ENCODE measurements at regions not wholly inside any gene's neighbourhood (a gene's known extent, or its start where the extent isn't known, plus 50 kb on each side); places are given as distances from the start of the nearest gene placed in this dataset.

DNA sequence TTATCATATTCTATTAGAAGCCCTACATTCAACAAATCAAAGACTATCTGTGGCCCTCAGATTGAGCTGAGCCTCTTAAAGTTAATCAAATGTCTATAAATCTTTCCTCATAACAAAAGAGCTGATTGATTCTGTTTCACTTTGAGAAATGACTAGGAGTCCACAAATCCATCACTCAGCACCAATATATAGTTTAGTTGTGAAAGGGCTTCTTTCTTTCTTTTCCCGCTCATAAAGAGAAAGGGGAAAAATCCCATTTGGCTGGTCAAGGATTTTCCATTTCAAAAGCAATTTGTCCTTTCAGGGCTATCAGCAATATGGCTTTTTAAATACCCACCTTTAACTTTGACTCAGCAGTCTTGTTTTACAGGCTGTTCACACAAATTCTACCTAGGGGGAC is 408.5 kb upstream of the PCDH20 start (continued):
- TF ChIP-seq, protein P1, sequence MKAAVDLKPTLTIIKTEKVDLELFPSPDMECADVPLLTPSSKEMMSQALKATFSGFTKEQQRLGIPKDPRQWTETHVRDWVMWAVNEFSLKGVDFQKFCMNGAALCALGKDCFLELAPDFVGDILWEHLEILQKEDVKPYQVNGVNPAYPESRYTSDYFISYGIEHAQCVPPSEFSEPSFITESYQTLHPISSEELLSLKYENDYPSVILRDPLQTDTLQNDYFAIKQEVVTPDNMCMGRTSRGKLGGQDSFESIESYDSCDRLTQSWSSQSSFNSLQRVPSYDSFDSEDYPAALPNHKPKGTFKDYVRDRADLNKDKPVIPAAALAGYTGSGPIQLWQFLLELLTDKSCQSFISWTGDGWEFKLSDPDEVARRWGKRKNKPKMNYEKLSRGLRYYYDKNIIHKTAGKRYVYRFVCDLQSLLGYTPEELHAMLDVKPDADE (IDR thresholded peaks at IDR 0.05), result no peak
- no peak for TF ChIP-seq ZNF114 (CRISPR knock-in tag; IDR thresholded peaks at IDR 0.05)
- no peak for TF ChIP-seq ZNF331 (CRISPR knock-in tag; IDR thresholded peaks at IDR 0.05; ENCODE audit: low read depth)
- no peak for TF ChIP-seq EZH2 (IDR thresholded peaks at IDR 0.05; ENCODE audit: low read depth, unreplicated experiment)
- TF ChIP-seq CREB1 (CRISPR knock-in tag; IDR thresholded peaks at IDR 0.05; ENCODE audit: low read depth), result no peak

DNA sequence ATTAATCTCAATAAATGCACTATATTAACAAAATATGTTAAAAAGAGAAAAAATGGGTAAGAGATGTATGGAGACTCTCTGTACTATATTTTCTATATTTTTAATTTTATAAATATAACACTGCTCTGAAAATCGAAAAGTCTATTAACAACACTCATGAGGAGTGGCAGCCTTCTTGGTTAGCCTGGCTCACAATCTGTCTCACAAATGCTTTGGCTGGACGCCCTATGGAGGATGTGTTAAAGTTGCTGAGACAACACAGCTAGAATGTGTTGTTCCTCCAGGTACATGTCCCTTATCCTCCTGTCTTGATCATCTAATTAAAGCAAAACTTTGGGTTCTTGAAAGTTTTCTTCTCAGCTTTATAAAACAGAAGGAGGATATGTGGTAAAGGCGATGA is 396.6 kb upstream of the PCDH20 start:
- H3K27ac Mint-ChIP-seq, result no peak overlapping the region
- H3K36me3 ChIP-seq (ENCODE audit: insufficient read depth), result no peaks in the 10 kb centered on the region
- H3K9me3 Mint-ChIP-seq, result peaks cover 2% of the 10 kb centered on the region; the same call in 1 of the 3 replicates
- no peaks in the 10 kb centered on the region for H4K20me1 ChIP-seq (replicated peaks; ENCODE audit: insufficient read depth)
- no peak overlapping the region for H3K27ac ChIP-seq (ENCODE audit: low read depth)
- H3F3A ChIP-seq (replicated peaks; ENCODE audit: low read depth), result no peaks in the 10 kb centered on the region
- no peaks in the 10 kb centered on the region for H3K9me2 ChIP-seq (ENCODE audit: insufficient read depth)
- H3K27me3 ChIP-seq (ENCODE audit: insufficient read depth), result no peaks in the 10 kb centered on the region
- peaks cover 2% of the 10 kb centered on the region for H3K27me3 Mint-ChIP-seq (ENCODE audit: insufficient read depth, low read depth, poor library complexity)
- no peak overlapping the region for H3K4me2 ChIP-seq
- H2AFZ ChIP-seq, result no peak overlapping the region
- H3K79me2 ChIP-seq (replicated peaks; ENCODE audit: insufficient read depth), result no peaks in the 10 kb centered on the region
- no peaks in the 10 kb centered on the region; the same call in 2 of the 3 replicates for H3K36me3 Mint-ChIP-seq (ENCODE audit: low read depth)
- ATAC-seq, result no peak
- no peak overlapping the region for H3K4me3 ChIP-seq
- TF ChIP-seq CREB1 (CRISPR knock-in tag; IDR thresholded peaks at IDR 0.05; ENCODE audit: low read depth) (no peak), EZH2phosphoT487 (IDR thresholded peaks at IDR 0.05; ENCODE audit: unreplicated experiment) (no peak), ZNF331 (CRISPR knock-in tag; IDR thresholded peaks at IDR 0.05; ENCODE audit: low read depth) (no peak), JUNB (IDR thresholded peaks at IDR 0.05; ENCODE audit: unreplicated experiment) (no peak), NANOG (IDR thresholded peaks at IDR 0.05; ENCODE audit: borderline replicate concordance) (no peak), POLR2AphosphoS5 (IDR thresholded peaks at IDR 0.05; ENCODE audit: low read depth) (no peak), STAT1 (IDR thresholded peaks at IDR 0.05; ENCODE audit: unreplicated experiment) (no peak)
- TF ChIP-seq, protein P1 (IDR thresholded peaks at IDR 0.05), result no peak
- no peaks in the 10 kb centered on the region for H3K4me1 ChIP-seq (ENCODE audit: insufficient read depth)
- no peak for DNase-seq (ENCODE audit: low spot score)
- H3K4me1 Mint-ChIP-seq, result no peaks in the 10 kb centered on the region
- H3K4me3 Mint-ChIP-seq, result no peak overlapping the region

DNA sequence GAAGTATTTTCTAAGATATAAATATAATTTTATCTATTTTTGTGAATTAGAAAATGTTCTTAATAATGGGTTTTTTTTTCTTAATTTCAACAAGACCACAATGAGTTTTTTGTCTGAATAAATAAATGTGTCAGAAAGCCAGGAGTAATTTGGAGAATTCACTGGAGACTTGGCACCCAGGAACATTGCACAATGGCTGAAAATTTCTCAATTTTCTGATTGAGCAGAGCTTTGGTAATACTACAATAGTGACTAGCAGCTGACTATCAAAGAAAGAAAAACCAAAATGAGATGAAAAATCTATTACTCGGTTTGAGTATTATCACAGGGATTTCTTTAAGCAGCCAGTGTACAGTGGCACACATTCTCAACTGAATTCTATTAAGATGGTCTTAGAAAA is 394.4 kb upstream of the PCDH20 start:
- no peak overlapping the region for H3K4me3 Mint-ChIP-seq
- ATAC-seq (no peak), DNase-seq (ENCODE audit: low spot score) (no peak)
- Histone ChIP-seq H3K79me2 (replicated peaks; ENCODE audit: insufficient read depth) (no peaks in the 10 kb centered on the region), H3K9me2 (ENCODE audit: insufficient read depth) (no peaks in the 10 kb centered on the region), H3K4me3 (no peak overlapping the region), H2AFZ (no peak overlapping the region), H3K36me3 (ENCODE audit: insufficient read depth) (no peaks in the 10 kb centered on the region), H3K4me2 (no peak overlapping the region), H4K20me1 (replicated peaks; ENCODE audit: insufficient read depth) (no peaks in the 10 kb centered on the region), H3K27ac (ENCODE audit: low read depth) (no peak overlapping the region), H3K4me1 (ENCODE audit: insufficient read depth) (no peaks in the 10 kb centered on the region), H3F3A (replicated peaks; ENCODE audit: low read depth) (no peaks in the 10 kb centered on the region), H3K27me3 (ENCODE audit: insufficient read depth) (no peaks in the 10 kb centered on the region)
- H3K9me3 Mint-ChIP-seq, result peaks cover 9% of the 10 kb centered on the region; the same call in 1 of the 3 replicates
- no peaks in the 10 kb centered on the region for H3K4me1 Mint-ChIP-seq
- no peaks in the 10 kb centered on the region; the same call in 2 of the 3 replicates for H3K36me3 Mint-ChIP-seq (ENCODE audit: low read depth)
- H3K27me3 Mint-ChIP-seq (ENCODE audit: insufficient read depth, low read depth, poor library complexity), result peaks cover 2% of the 10 kb centered on the region
- no peak overlapping the region for H3K27ac Mint-ChIP-seq
- TF ChIP-seq NANOG (IDR thresholded peaks at IDR 0.05; ENCODE audit: borderline replicate concordance) (no peak), CREB1 (CRISPR knock-in tag; IDR thresholded peaks at IDR 0.05; ENCODE audit: low read depth) (no peak), STAT1 (IDR thresholded peaks at IDR 0.05; ENCODE audit: unreplicated experiment) (no peak), JUNB (IDR thresholded peaks at IDR 0.05; ENCODE audit: unreplicated experiment) (no peak), POLR2AphosphoS5 (IDR thresholded peaks at IDR 0.05; ENCODE audit: low read depth) (no peak), EZH2 (IDR thresholded peaks at IDR 0.05; ENCODE audit: low read depth, unreplicated experiment) (no peak)
- TF ChIP-seq, protein P2, sequence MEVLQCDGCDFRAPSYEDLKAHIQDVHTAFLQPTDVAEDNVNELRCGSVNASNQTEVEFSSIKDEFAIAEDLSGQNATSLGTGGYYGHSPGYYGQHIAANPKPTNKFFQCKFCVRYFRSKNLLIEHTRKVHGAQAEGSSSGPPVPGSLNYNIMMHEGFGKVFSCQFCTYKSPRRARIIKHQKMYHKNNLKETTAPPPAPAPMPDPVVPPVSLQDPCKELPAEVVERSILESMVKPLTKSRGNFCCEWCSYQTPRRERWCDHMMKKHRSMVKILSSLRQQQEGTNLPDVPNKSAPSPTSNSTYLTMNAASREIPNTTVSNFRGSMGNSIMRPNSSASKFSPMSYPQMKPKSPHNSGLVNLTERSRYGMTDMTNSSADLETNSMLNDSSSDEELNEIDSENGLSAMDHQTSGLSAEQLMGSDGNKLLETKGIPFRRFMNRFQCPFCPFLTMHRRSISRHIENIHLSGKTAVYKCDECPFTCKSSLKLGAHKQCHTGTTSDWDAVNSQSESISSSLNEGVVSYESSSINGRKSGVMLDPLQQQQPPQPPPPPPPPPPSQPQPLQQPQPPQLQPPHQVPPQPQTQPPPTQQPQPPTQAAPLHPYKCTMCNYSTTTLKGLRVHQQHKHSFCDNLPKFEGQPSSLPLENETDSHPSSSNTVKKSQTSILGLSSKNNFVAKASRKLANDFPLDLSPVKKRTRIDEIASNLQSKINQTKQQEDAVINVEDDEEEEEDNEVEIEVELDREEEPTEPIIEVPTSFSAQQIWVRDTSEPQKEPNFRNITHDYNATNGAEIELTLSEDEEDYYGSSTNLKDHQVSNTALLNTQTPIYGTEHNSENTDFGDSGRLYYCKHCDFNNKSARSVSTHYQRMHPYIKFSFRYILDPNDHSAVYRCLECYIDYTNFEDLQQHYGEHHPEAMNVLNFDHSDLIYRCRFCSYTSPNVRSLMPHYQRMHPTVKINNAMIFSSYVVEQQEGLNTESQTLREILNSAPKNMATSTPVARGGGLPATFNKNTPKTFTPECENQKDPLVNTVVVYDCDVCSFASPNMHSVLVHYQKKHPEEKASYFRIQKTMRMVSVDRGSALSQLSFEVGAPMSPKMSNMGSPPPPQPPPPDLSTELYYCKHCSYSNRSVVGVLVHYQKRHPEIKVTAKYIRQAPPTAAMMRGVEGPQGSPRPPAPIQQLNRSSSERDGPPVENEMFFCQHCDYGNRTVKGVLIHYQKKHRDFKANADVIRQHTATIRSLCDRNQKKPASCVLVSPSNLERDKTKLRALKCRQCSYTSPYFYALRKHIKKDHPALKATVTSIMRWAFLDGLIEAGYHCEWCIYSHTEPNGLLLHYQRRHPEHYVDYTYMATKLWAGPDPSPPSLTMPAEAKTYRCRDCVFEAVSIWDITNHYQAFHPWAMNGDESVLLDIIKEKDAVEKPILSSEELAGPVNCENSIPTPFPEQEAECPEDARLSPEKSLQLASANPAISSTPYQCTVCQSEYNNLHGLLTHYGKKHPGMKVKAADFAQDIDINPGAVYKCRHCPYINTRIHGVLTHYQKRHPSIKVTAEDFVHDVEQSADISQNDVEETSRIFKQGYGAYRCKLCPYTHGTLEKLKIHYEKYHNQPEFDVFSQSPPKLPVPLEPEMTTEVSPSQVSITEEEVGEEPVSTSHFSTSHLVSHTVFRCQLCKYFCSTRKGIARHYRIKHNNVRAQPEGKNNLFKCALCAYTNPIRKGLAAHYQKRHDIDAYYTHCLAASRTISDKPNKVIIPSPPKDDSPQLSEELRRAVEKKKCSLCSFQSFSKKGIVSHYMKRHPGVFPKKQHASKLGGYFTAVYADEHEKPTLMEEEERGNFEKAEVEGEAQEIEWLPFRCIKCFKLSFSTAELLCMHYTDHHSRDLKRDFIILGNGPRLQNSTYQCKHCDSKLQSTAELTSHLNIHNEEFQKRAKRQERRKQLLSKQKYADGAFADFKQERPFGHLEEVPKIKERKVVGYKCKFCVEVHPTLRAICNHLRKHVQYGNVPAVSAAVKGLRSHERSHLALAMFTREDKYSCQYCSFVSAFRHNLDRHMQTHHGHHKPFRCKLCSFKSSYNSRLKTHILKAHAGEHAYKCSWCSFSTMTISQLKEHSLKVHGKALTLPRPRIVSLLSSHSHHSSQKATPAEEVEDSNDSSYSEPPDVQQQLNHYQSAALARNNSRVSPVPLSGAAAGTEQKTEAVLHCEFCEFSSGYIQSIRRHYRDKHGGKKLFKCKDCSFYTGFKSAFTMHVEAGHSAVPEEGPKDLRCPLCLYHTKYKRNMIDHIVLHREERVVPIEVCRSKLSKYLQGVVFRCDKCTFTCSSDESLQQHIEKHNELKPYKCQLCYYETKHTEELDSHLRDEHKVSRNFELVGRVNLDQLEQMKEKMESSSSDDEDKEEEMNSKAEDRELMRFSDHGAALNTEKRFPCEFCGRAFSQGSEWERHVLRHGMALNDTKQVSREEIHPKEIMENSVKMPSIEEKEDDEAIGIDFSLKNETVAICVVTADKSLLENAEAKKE (CRISPR knock-in tag; IDR thresholded peaks at IDR 0.05), result no peak

Data from GM23338 (cell line).